ENCODE measurements at regions not wholly inside any gene's neighbourhood (a gene's known extent, or its start where the extent isn't known, plus 50 kb on each side); places are given as distances from the start of the nearest gene placed in this dataset.

DNA sequence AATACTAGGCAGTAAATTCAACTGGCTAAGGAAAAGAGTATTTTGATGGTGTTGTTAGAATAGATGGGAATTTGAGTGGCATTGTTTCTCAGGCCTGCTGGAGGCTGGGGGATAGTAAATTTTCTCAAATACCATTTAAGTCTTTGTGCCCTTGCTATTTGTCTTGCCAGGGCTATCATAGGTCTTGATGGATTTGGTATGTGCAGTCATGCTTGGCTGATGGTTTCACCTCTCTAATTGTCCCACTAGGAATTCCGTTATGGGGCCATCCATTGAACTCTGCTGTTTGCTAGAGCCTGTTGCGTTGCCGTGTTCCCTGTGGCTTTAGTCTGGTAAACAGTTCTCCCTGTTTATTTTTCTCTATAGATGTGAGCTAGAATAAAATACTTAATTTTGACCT, 438.1 kb upstream of the FAM98A start:
- TF ChIP-seq, protein P1, sequence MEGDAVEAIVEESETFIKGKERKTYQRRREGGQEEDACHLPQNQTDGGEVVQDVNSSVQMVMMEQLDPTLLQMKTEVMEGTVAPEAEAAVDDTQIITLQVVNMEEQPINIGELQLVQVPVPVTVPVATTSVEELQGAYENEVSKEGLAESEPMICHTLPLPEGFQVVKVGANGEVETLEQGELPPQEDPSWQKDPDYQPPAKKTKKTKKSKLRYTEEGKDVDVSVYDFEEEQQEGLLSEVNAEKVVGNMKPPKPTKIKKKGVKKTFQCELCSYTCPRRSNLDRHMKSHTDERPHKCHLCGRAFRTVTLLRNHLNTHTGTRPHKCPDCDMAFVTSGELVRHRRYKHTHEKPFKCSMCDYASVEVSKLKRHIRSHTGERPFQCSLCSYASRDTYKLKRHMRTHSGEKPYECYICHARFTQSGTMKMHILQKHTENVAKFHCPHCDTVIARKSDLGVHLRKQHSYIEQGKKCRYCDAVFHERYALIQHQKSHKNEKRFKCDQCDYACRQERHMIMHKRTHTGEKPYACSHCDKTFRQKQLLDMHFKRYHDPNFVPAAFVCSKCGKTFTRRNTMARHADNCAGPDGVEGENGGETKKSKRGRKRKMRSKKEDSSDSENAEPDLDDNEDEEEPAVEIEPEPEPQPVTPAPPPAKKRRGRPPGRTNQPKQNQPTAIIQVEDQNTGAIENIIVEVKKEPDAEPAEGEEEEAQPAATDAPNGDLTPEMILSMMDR (IDR thresholded peaks at IDR 0.05; ENCODE audit: low read depth, low read length, poor library complexity, severe bottlenecking), result no peak
- TF ChIP-seq EZH2phosphoT487 (IDR thresholded peaks at IDR 0.05; ENCODE audit: borderline replicate concordance, low read length), result no peak
